CD4-positive, alpha-beta T cell treated with Interleukin-17A for 4 hours (primary cell): ENCODE measurements at regions not wholly inside any gene's neighbourhood (a gene's known extent, or its start where the extent isn't known, plus 50 kb on each side); places are given as distances from the start of the nearest gene placed in this dataset.
"Not testable (repeated sequence)": the region's sequence is repeated elsewhere in the genome, so short reads cannot be mapped to it uniquely, and the experiment has no call there.

Experiments
- DNase-seq: peaks from one replicate; pipeline ENCODE4 v3.0.0-alpha.2; 2020; ENCODE audit warnings: mixed read lengths

GRCh38 chr10:78420946-78421735 is 387.5 kb downstream of the RPS24 start:
- DNase-seq = no peak

- DNase-seq = not testable (repeated sequence)
These were observed 390.4 kb downstream of the RPS24 start for GRCh38 chr10:78424050-78424449.

- DNase-seq = no peak
These were observed 391.1 kb downstream of the RPS24 start for GRCh38 chr10:78424723-78425122.

GRCh38 chr10:78426181-78426580 is 392.5 kb downstream of the RPS24 start:
- no peak for DNase-seq

GRCh38 chr10:78427497-78428031 is 393.9 kb downstream of the RPS24 start:
- no peak for DNase-seq

GRCh38 chr10:78428579-78428978 is 394.9 kb downstream of the RPS24 start:
- no peak for DNase-seq

- no peak for DNase-seq
These were observed 396.3 kb downstream of the RPS24 start for GRCh38 chr10:78429984-78430383.

GRCh38 chr10:78432583-78432982 is 398.9 kb downstream of the RPS24 start:
- no peak for DNase-seq

GRCh38 chr10:78433076-78433595 is 399.5 kb downstream of the RPS24 start:
- no peak for DNase-seq

GRCh38 chr10:78433766-78434535 is 400.3 kb downstream of the RPS24 start:
- no peak for DNase-seq

- no peak for DNase-seq
These were observed 401.2 kb downstream of the RPS24 start for GRCh38 chr10:78434886-78435285.

- no peak for DNase-seq
These were observed 402.0 kb downstream of the RPS24 start for GRCh38 chr10:78435484-78436221.

GRCh38 chr10:78436222-78436573 is 402.5 kb downstream of the RPS24 start:
- DNase-seq = no peak

GRCh38 chr10:78436706-78437406 is 403.2 kb downstream of the RPS24 start:
- no peak for DNase-seq

- no peak for DNase-seq
These were observed 403.7 kb downstream of the RPS24 start for GRCh38 chr10:78437407-78437768.

GRCh38 chr10:78437998-78438906 is 404.6 kb downstream of the RPS24 start:
- peak; percentile 24 for DNase-seq

GRCh38 chr10:78438907-78439809 is 405.5 kb downstream of the RPS24 start:
- DNase-seq = no peak

- DNase-seq = no peak
These were observed 407.3 kb downstream of the RPS24 start for GRCh38 chr10:78441010-78441409.

GRCh38 chr10:78441694-78442093 is 408.0 kb downstream of the RPS24 start:
- no peak for DNase-seq

- DNase-seq = no peak
These were observed 409.3 kb downstream of the RPS24 start for GRCh38 chr10:78442836-78443550.
